ENCODE measurements at regions not wholly inside any gene's neighbourhood (a gene's known extent, or its start where the extent isn't known, plus 50 kb on each side); places are given as distances from the start of the nearest gene placed in this dataset.
"Not testable (repeated sequence)": the region's sequence is repeated elsewhere in the genome, so short reads cannot be mapped to it uniquely, and the experiment has no call there.

- ChIA-PET POLR2A (interaction anchor here (0.7 to 2.1 kb wide), 2 partner anchors 54 to 143 kb away, joined by 3 to 7 read pairs; no protein-coding TSS in a partner anchor), CTCF (interaction anchor here (1.4 kb wide), 1 partner anchor 165 kb away, joined by 4 read pairs; no protein-coding TSS in a partner anchor)
- intact Hi-C loops (cut with micrococcal nuclease): loop anchor here (5.0 kb wide), 1 partner anchor 112 kb away; the partner anchor contains the start of gene FHL2
- H3K4me1 Mint-ChIP-seq (ENCODE audit: insufficient read depth, unreplicated experiment): peaks cover 7% of the 10 kb centered on the region
- no TSS peak for BruUV-seq (replicated peaks)
- no peak overlapping the region for H3K27ac Mint-ChIP-seq (ENCODE audit: low read depth, unreplicated experiment)
- no peaks in the 10 kb centered on the region for H3K9me3 Mint-ChIP-seq (ENCODE audit: unreplicated experiment)
- no peaks in the 10 kb centered on the region for H3K27me3 Mint-ChIP-seq (ENCODE audit: insufficient read depth, unreplicated experiment)
- DNase-seq (ENCODE audit: unreplicated experiment): no peak
- TF ChIP-seq CTCF (IDR thresholded peaks at IDR 0.05; ENCODE audit: unreplicated experiment): no peak
- H3K36me3 Mint-ChIP-seq (ENCODE audit: insufficient read depth, unreplicated experiment): no peaks in the 10 kb centered on the region
- H3K4me3 Mint-ChIP-seq (ENCODE audit: unreplicated experiment): no peak overlapping the region
Measured at GRCh38 chr2:105509269-105510086, 110.6 kb upstream of the FHL2 start.

GRCh38 chr2:105506860-105507259 lies 108.0 kb upstream of the FHL2 start:
- intact Hi-C loops (cut with micrococcal nuclease); BruUV-seq (replicated peaks); H3K27me3 Mint-ChIP-seq (ENCODE audit: insufficient read depth, unreplicated experiment); H3K36me3 Mint-ChIP-seq (ENCODE audit: insufficient read depth, unreplicated experiment); H3K4me3 Mint-ChIP-seq (ENCODE audit: unreplicated experiment); CTCF ChIA-PET; POLR2A ChIA-PET; H3K4me1 Mint-ChIP-seq (ENCODE audit: insufficient read depth, unreplicated experiment); DNase-seq (ENCODE audit: unreplicated experiment); H3K9me3 Mint-ChIP-seq (ENCODE audit: unreplicated experiment); H3K27ac Mint-ChIP-seq (ENCODE audit: low read depth, unreplicated experiment): not testable (repeated sequence)

- Mint-ChIP-seq H3K4me1 (ENCODE audit: insufficient read depth, unreplicated experiment) (no peaks in the 10 kb centered on the region), H3K36me3 (ENCODE audit: insufficient read depth, unreplicated experiment) (no peaks in the 10 kb centered on the region), H3K4me3 (ENCODE audit: unreplicated experiment) (no peak overlapping the region), H3K27me3 (ENCODE audit: insufficient read depth, unreplicated experiment) (no peaks in the 10 kb centered on the region), H3K9me3 (ENCODE audit: unreplicated experiment) (no peaks in the 10 kb centered on the region), H3K27ac (ENCODE audit: low read depth, unreplicated experiment) (no peak overlapping the region)
- POLR2A ChIA-PET: no interaction called here
- DNase-seq (ENCODE audit: unreplicated experiment): no peak
- intact Hi-C loops (cut with micrococcal nuclease): no loop called here
- no peak for TF ChIP-seq CTCF (IDR thresholded peaks at IDR 0.05; ENCODE audit: unreplicated experiment)
- BruUV-seq (replicated peaks): no TSS peak
- CTCF ChIA-PET: interaction anchor here (0.7 to 1.5 kb wide), 4 partner anchors 136 to 1028 kb away, joined by 3 to 4 read pairs (median 4); no protein-coding TSS in a partner anchor
Measured at GRCh38 chr2:105504459-105504858, 105.6 kb upstream of the FHL2 start.

GRCh38 chr2:105502625-105503334 lies 103.9 kb upstream of the FHL2 start:
- BruUV-seq (replicated peaks): no TSS peak
- no peaks in the 10 kb centered on the region for H3K9me3 Mint-ChIP-seq (ENCODE audit: unreplicated experiment)
- H3K27ac Mint-ChIP-seq (ENCODE audit: low read depth, unreplicated experiment): no peak overlapping the region
- intact Hi-C loops (cut with micrococcal nuclease): no loop called here
- ChIA-PET CTCF (interaction anchor here (0.7 kb wide), 1 partner anchor 116 kb away, joined by 3 read pairs; no protein-coding TSS in a partner anchor), POLR2A (no interaction called here)
- no peaks in the 10 kb centered on the region for H3K27me3 Mint-ChIP-seq (ENCODE audit: insufficient read depth, unreplicated experiment)
- no peak for TF ChIP-seq CTCF (IDR thresholded peaks at IDR 0.05; ENCODE audit: unreplicated experiment)
- no peaks in the 10 kb centered on the region for H3K36me3 Mint-ChIP-seq (ENCODE audit: insufficient read depth, unreplicated experiment)
- no peaks in the 10 kb centered on the region for H3K4me1 Mint-ChIP-seq (ENCODE audit: insufficient read depth, unreplicated experiment)
- DNase-seq (ENCODE audit: unreplicated experiment): no peak
- H3K4me3 Mint-ChIP-seq (ENCODE audit: unreplicated experiment): no peak overlapping the region
